ACC112 (cell line): ENCODE measurements at regions not wholly inside any gene's neighbourhood (a gene's known extent, or its start where the extent isn't known, plus 50 kb on each side); places are given as distances from the start of the nearest gene placed in this dataset.

ENCODE experiments used
- H2AFZ ChIP-seq: fragments of 200-600 bp; sonication (generic); one replicate; pipeline ENCODE4 v1.6.0; 2017; ENCODE audit warnings: antibody characterized with exemption, low read length; ENCODE audit not compliant: unreplicated experiment
- H3K27ac ChIP-seq: fragments of 200-600 bp; sonication (generic); 2 replicates; pipeline ENCODE4 v1.5.1; 2014; ENCODE audit warnings: low read depth, mild to moderate bottlenecking, antibody characterized with exemption, low read length, moderate library complexity
- H3K27me3 ChIP-seq: fragments of 200-600 bp; sonication (generic); 2 replicates; pipeline ENCODE4 v1.6.1; 2014; ENCODE audit warnings: mild to moderate bottlenecking, antibody characterized with exemption, low read length, moderate library complexity, mixed read lengths; ENCODE audit not compliant: insufficient read depth
- H3K36me3 ChIP-seq: fragments of 200-600 bp; sonication (generic); 2 replicates; pipeline ENCODE4 v1.6.1; 2016; ENCODE audit warnings: mild to moderate bottlenecking, antibody characterized with exemption, low read length, moderate library complexity, mixed read lengths; ENCODE audit not compliant: insufficient read depth
- H3K4me1 ChIP-seq: fragments of 200-600 bp; sonication (generic); one replicate; pipeline ENCODE4 v1.6.1; 2016; ENCODE audit warnings: low read length, mixed read lengths; ENCODE audit not compliant: insufficient read depth, unreplicated experiment, control insufficient read depth
- H3K4me3 ChIP-seq: fragments of 200-600 bp; sonication (generic); 2 replicates; pipeline ENCODE4 v1.5.1; 2014; ENCODE audit warnings: mild to moderate bottlenecking, low read depth, low read length
- H3K79me2 ChIP-seq: fragments of 200-600 bp; sonication (generic); one replicate; pipeline ENCODE4 v1.6.0; 2016; ENCODE audit warnings: low read length; ENCODE audit not compliant: control insufficient read depth, unreplicated experiment, insufficient read depth

DNA sequence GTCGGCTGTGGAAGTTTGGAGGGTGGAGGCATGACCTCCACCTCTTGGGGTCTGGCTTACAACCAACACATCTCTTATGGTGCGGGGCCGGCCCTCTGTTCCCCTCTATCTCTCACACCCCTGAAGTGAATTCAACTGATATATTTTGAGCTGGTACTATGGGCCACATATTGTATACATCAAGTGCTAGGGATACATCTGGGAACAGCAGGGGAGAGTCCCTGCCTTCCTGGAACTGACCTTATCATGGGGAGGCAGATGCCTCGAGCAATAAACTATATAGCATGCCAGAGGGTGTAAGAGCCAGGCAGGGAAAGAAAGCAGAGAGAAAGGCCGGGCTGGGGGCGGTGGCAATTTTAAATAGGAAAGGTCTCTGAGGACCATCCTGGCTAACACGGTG, 60.4 kb upstream of the TRPM1 start:
- Histone ChIP-seq H3K4me3 (no peak overlapping the region), H3K36me3 (no peaks in the 10 kb centered on the region), H3K27ac (no peak overlapping the region), H3K4me1 (no peaks in the 10 kb centered on the region), H2AFZ (no peak overlapping the region), H3K27me3 (peaks cover 18% of the 10 kb centered on the region; the same call in 1 of the 2 replicates), H3K79me2 (no peaks in the 10 kb centered on the region)

DNA sequence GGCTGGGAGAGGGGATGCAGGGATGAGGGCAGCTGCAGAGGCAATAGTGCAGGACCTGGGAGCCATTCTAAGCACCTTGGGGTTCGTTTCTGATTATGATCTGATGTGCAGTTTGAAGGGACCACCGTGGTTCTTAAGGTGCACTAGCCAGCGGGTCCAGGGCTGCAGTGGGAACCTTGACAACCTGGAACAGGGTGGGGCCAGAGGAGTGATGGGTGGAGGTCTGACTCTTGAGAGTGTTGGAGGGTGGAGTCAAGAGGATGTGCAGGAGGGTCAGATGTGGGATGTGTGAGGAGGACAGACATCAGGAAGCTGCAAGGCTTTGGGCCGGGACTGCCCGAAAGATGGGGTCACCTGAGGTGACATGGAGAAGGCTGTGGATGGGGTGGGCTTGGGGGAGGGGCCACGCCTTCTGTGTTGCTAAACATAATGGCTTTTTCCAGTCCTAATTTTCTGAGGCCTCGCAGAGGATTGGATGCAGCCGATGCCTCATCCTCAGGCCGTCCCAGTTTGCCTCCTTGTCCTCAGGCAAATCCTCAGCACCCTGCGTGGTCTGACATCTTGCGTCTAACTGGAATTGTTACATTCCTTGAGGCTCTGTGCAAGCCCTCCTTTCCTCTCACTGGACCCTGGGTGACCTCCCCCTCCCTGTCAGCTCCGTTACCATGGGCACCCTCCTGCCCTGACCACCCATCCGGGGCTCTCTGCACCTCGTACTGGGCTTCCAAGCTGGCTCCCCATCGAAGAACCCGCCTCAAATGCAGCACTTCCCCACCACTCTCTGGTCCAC, 61.4 kb upstream of the TRPM1 start:
- H3K4me1 ChIP-seq: no peaks in the 10 kb centered on the region
- no peak overlapping the region for H2AFZ ChIP-seq
- H3K27me3 ChIP-seq: peaks cover 21% of the 10 kb centered on the region
- no peak overlapping the region for H3K4me3 ChIP-seq
- H3K36me3 ChIP-seq: no peaks in the 10 kb centered on the region
- H3K79me2 ChIP-seq: no peaks in the 10 kb centered on the region
- H3K27ac ChIP-seq: no peak overlapping the region

DNA sequence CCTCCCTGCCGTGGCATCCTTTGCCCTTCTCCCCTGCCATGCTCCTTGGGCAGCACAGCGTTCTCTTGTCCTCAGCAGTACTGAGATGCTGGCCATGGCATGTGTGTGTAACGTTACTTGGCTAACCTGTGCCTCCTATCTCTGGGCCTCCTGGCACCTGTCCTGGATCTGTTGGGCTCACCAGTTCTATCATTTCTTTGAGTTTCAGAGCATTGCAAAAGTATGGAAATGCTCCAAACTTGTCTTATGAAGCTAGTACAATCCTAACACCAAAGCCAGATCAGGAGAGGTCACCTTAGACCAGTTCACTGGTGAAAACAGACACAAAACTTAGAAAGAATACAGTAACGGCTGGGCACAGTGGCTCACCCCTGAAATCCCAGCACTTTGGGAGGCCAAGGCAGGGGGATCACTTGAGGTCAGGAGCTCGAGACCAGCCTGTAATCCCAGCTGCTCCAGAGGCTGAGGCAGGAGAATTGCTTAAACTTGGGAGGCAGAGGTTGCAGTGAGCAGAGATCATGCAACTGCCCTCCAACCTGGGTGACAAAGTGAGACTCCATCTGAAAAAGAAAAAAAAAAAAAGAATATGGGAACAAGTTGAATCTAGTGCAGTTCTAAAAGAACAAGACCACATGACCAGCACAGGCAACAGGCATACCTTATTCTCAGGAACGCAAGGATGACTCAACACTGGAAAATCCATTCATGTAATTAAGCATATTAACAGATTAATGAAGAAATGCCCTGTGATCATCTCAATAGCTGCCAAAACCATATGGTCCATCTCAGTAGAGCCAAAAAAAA, 62.4 kb upstream of the TRPM1 start:
- Histone ChIP-seq H3K27me3 (peaks cover 21% of the 10 kb centered on the region), H3K4me1 (no peaks in the 10 kb centered on the region), H3K79me2 (no peaks in the 10 kb centered on the region), H3K4me3 (no peak overlapping the region), H3K27ac (no peak overlapping the region), H3K36me3 (no peaks in the 10 kb centered on the region), H2AFZ (no peak overlapping the region)

DNA sequence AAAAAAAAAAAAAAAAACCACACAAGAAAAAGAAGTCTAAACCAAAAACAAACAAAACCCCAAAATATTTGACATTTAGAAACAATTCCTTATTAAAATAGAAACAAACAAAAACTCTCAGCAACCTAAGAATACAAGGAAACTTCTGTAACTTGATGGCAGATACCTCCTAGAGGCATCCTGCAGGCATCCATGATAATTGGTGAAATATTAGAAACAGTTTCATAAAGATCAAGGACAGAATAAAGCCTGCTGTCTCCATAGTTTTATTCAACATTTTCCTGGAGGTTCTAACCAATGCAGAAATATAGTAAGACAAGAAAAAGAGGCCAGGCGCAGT, 63.0 kb upstream of the TRPM1 start:
- H3K79me2 ChIP-seq: no peaks in the 10 kb centered on the region
- H3K4me1 ChIP-seq: no peaks in the 10 kb centered on the region
- peaks cover 21% of the 10 kb centered on the region for H3K27me3 ChIP-seq
- H3K36me3 ChIP-seq: no peaks in the 10 kb centered on the region
- no peak overlapping the region for H3K27ac ChIP-seq
- H3K4me3 ChIP-seq: no peak overlapping the region
- no peak overlapping the region for H2AFZ ChIP-seq

DNA sequence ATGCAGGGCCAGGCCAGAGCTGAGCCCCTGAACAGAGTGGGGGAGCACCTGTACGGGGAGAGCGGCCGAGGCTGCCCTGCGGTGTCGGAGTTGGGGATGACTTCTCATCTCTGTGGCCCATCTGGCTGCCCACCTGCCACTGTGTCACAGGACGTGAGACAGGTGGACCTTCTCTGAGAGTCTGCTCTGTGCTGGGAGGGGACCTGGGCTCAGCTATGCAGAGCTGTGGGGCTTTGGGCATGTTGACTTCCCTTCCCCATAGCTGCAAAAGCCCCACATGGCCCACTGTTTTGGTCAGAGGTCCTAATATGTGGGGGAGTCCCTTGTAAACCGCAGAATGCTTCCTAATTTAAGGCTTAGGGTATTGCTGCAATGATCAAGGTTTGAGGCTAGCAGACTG, 68.0 kb upstream of the TRPM1 start:
- peaks cover 3% of the 10 kb centered on the region; the same call in 1 of the 2 replicates for H3K27me3 ChIP-seq
- no peak overlapping the region for H2AFZ ChIP-seq
- H3K4me3 ChIP-seq: no peak overlapping the region
- no peaks in the 10 kb centered on the region for H3K36me3 ChIP-seq
- no peak overlapping the region for H3K27ac ChIP-seq
- H3K79me2 ChIP-seq: no peaks in the 10 kb centered on the region
- no peaks in the 10 kb centered on the region for H3K4me1 ChIP-seq

DNA sequence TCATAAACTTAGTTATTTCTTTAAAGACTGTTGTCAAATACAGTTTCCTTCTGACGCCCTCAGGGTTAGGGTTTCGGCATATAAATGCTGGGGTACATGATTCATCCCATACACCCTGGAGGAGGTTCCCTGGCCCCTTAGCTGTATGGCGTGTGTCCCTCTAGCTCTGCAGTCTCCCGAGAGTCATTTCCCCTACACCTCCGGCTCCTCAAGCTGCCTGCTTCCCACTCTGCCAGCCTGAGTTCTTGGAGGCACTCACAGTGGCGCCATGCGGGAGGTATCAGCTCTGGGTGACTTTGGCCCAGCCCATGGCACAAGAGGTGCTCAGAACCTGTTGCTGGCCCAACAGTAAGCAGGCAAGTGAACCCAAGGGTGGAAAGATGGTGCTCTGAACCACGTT, 70.2 kb upstream of the TRPM1 start:
- Histone ChIP-seq H3K27me3 (peaks cover 3% of the 10 kb centered on the region; the same call in 1 of the 2 replicates), H2AFZ (no peak overlapping the region), H3K4me1 (no peaks in the 10 kb centered on the region)

DNA sequence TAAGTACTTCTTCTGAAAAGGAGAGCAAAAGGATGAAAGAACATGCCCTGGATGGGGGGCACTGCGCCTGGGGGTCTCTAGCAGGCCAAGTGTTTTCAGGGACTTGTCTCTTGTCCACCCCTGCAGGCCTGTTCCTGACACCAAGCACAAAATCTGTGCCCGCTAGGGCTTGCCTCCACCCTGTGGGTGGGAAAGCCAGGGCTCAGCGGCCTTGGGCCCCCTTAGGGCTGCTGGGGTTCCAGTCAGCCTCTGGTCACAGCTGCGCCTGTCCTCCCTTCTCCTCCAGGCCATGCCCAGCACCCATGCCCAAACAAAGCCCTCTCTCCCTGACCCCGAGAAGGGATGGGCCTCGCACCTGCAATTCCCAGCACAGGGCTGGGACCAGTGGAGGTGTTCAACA, 71.1 kb upstream of the TRPM1 start:
- Histone ChIP-seq H2AFZ (no peak overlapping the region), H3K27me3 (peaks cover under 1% of the 10 kb centered on the region; the same call in 1 of the 2 replicates), H3K4me3 (no peak overlapping the region), H3K27ac (no peak overlapping the region), H3K79me2 (no peaks in the 10 kb centered on the region), H3K4me1 (no peaks in the 10 kb centered on the region), H3K36me3 (no peaks in the 10 kb centered on the region)

More for the DNA sequence above, 70.2 kb upstream of the TRPM1 start:
- Histone ChIP-seq H3K27ac (no peak overlapping the region), H3K79me2 (no peaks in the 10 kb centered on the region), H3K4me3 (no peak overlapping the region), H3K36me3 (no peaks in the 10 kb centered on the region)

DNA sequence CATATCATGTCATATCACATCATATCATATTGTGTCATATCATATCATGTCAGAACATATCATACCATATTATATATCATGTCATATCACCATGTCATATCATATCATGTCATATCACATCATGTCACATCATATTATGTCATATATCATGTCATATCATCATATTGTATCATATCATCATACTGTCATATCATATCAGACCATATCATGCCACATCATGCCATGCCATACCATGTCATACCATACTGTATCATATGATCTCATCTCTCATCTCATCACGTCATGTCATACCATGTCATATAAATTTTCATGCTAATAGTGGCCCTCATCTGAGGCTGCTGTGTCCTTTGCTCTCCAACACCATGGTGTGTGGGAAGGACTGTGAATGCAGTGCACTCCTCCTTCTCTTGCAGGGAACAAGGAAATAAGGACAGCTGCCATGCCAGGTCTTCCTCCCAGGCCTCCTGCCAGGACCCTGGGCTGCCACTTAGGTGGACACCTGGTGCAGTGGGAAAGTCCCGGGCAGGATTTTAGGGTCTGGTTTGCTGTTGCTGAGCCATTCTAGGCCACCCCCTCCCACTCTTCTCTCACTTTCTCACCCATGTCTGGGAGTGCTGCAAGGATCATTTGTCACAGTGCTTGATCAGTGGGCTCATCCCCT, 72.4 kb upstream of the TRPM1 start:
- Histone ChIP-seq H2AFZ (no peak overlapping the region), H3K27ac (no peak overlapping the region), H3K36me3 (no peaks in the 10 kb centered on the region), H3K4me1 (no peaks in the 10 kb centered on the region), H3K27me3 (no peaks in the 10 kb centered on the region), H3K4me3 (no peak overlapping the region), H3K79me2 (no peaks in the 10 kb centered on the region)

DNA sequence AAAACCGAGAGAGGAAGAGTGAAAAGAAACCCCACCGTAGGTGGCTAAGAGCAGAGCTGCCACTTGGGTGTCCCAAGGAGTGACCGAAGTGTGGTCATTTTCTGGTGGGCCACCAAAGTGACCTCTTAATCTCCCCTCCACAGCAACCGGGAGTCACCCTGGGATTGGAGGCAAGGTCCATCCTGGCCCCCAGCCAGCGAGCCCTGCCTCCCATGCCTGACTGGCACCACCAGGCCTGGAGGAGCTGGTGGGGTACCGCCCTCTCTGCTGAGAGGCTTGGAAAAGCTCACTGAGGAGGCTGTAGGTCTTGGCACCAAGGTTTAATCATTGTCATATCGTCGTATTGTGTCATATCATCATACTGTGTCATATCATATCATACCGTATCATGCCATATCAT, 74.0 kb upstream of the TRPM1 start:
- Histone ChIP-seq H3K36me3 (no peaks in the 10 kb centered on the region), H3K27me3 (peaks cover 3% of the 10 kb centered on the region; the same call in 1 of the 2 replicates), H3K4me1 (no peaks in the 10 kb centered on the region), H2AFZ (no peak overlapping the region), H3K4me3 (no peak overlapping the region), H3K79me2 (no peaks in the 10 kb centered on the region), H3K27ac (no peak overlapping the region)

DNA sequence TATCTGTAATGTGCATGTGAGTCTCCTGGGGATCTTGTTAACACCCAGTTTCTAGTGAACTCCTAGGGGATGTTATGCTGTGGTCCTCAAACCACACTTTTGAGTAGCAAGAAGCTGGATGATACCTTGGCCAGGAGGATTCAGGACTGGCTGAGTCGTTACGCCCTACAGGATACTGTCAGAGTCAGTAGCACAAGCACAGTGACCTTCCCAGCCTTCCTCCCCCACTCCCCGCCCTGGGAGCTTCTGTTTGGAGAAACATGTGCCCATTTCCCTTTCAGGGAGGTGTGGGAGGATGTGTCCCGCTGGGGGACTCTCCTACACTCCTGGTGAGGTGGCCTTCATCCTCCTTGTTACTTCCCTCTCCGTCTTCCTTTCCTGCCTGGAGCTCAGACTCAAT, 76.4 kb upstream of the TRPM1 start:
- H3K27ac ChIP-seq: no peak overlapping the region
- H3K79me2 ChIP-seq: no peaks in the 10 kb centered on the region
- H2AFZ ChIP-seq: no peak overlapping the region
- no peaks in the 10 kb centered on the region for H3K4me1 ChIP-seq
- H3K36me3 ChIP-seq: no peaks in the 10 kb centered on the region
- H3K27me3 ChIP-seq: peaks cover 20% of the 10 kb centered on the region; the same call in 1 of the 2 replicates
- H3K4me3 ChIP-seq: no peak overlapping the region
